ENCODE measurements at regions not wholly inside any gene's neighbourhood (a gene's known extent, or its start where the extent isn't known, plus 50 kb on each side); places are given as distances from the start of the nearest gene placed in this dataset.

DNA sequence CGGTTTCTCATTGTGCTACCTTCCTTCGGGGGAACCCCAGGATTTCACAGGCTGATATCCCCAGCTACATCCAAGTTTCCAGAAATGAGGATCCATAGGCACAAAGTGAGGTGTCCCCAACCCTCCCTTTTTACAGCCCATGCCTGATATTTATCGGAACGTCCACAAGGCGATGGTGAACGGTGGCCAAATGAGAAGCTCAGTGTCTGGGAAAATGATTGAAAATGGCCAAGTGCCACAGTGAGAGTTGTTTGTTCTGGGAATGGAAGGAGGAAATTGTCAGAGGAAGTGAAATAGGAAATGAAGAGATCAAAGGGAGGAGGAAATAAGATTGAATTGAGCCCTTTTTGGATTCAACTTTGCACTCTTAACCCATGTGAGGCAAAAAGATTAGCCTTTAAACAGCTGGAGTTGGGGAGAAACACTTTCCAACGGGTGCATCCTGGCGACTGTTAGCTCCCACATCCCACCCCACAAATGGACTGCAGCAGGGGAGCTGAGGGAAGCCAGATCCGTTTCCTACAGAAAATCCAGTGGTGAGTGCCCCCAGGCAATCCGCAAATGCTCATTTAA is 294.4 kb upstream of the IRX5 start:
- Histone ChIP-seq H3K27ac (replicated peaks) (no peak overlapping the region), H3K36me3 (no peaks in the 10 kb centered on the region), H3K27me3 (ENCODE audit: low read depth) (no peaks in the 10 kb centered on the region), H3K4me1 (no peaks in the 10 kb centered on the region), H3K9me3 (replicated peaks) (no peaks in the 10 kb centered on the region), H3K4me3 (no peak overlapping the region)
- DNase-seq, result no peak
- intact Hi-C loops (cut with micrococcal nuclease), result loop anchor here (5.0 kb wide), 1 partner anchor 749 kb away; no protein-coding TSS in a partner anchor
- TF ChIP-seq, protein P1, sequence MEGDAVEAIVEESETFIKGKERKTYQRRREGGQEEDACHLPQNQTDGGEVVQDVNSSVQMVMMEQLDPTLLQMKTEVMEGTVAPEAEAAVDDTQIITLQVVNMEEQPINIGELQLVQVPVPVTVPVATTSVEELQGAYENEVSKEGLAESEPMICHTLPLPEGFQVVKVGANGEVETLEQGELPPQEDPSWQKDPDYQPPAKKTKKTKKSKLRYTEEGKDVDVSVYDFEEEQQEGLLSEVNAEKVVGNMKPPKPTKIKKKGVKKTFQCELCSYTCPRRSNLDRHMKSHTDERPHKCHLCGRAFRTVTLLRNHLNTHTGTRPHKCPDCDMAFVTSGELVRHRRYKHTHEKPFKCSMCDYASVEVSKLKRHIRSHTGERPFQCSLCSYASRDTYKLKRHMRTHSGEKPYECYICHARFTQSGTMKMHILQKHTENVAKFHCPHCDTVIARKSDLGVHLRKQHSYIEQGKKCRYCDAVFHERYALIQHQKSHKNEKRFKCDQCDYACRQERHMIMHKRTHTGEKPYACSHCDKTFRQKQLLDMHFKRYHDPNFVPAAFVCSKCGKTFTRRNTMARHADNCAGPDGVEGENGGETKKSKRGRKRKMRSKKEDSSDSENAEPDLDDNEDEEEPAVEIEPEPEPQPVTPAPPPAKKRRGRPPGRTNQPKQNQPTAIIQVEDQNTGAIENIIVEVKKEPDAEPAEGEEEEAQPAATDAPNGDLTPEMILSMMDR (IDR thresholded peaks at IDR 0.05; ENCODE audit: borderline replicate concordance), result no peak

DNA sequence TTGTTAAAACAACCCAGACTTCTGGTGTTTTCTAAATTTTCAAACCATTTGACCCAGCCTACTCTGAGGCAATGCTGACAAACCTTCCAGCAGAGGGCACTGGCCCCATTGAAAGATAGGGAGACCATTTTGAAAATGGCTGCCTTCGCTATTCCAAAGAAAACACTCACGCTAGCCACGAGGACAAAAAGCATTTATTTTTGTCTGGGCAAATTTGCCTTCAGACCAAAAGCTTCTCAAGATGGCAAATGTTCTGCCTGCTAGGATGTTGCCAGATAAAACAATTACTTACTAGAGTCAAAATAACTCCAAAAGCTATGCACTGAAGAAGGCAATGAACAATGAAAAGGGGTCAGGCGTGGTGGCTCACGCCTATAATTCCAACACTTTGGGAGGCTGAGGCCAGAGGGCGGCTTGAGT is 296.7 kb upstream of the IRX5 start:
- no peak overlapping the region for H3K27ac ChIP-seq (replicated peaks)
- DNase-seq, result no peak
- intact Hi-C loops (cut with micrococcal nuclease), result no loop called here
- H3K4me1 ChIP-seq, result no peaks in the 10 kb centered on the region
- no peaks in the 10 kb centered on the region for H3K36me3 ChIP-seq
- no peak overlapping the region for H3K4me3 ChIP-seq
- TF ChIP-seq, protein P1 (IDR thresholded peaks at IDR 0.05; ENCODE audit: borderline replicate concordance), result peak; percentile 58
- H3K9me3 ChIP-seq (replicated peaks), result no peaks in the 10 kb centered on the region
- no peaks in the 10 kb centered on the region for H3K27me3 ChIP-seq (ENCODE audit: low read depth)

DNA sequence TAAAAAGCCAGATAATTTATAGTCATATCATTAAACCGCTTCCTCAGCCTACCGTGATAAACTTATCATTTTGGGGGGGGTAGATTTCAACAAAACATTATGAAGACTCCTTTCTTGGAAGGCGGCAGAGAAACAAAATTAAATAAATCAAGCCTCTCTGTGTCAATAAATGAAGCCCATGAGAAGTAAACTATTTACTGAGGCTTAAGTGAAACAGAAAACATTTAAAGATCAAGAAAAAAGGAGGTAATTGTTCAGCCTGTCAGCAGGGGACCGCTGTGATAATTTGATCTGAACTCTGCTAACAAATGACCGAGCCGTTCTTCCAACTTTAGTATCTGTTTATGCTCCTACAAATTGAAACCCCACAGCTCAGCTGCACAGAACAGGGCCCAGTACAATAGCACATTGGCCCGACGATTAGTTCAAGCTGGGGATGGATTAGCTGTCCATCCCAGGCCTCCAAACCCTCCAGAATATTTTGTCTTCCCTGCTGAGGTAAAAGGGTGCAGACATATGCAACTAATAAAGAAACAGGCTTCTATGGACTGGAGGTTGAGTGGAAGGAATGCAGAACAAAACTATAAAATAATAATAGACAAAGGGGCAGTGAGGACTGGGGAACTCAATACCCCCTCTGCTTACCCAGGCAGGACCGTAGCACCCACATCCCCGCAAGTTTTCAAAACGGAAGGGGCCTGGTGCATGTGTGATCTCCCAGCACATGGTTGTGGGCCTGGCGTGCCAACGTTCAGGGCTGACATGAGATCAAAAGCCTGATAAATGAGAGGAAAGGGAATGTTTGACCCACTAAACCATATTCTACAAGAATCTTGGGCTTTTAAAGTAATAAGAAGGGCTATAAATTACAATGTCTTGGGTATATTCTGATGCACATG is 298.1 kb upstream of the IRX5 start:
- no peak for DNase-seq
- intact Hi-C loops (cut with micrococcal nuclease), result no loop called here
- H3K27me3 ChIP-seq (ENCODE audit: low read depth), result no peaks in the 10 kb centered on the region
- H3K36me3 ChIP-seq, result no peaks in the 10 kb centered on the region
- H3K27ac ChIP-seq (replicated peaks), result no peak overlapping the region
- H3K4me3 ChIP-seq, result no peak overlapping the region
- H3K9me3 ChIP-seq (replicated peaks), result no peaks in the 10 kb centered on the region
- H3K4me1 ChIP-seq, result no peaks in the 10 kb centered on the region
- TF ChIP-seq, protein P1 (IDR thresholded peaks at IDR 0.05; ENCODE audit: borderline replicate concordance), result no peak

DNA sequence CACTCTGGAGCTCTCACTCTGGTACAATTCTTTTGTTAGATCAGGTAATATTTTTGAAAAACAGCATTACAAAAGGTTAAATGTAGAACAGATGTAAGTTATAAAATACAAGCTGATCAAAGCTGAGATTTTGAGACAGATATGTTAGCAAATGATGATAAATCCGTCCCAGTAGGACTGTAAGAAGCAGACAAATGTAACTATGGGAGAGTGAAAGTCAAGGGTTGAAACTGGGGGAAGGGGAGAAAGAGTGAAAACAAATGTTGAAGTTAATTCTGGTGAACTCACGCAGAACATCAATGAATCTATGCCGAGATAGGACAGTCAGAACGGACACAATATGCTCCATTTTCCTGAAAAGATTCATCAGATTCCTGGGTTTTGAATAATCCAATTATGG is 298.9 kb upstream of the IRX5 start:
- no peak for DNase-seq
- Histone ChIP-seq H3K36me3 (no peaks in the 10 kb centered on the region), H3K27ac (replicated peaks) (no peak overlapping the region), H3K4me1 (no peaks in the 10 kb centered on the region), H3K4me3 (no peak overlapping the region), H3K27me3 (ENCODE audit: low read depth) (no peaks in the 10 kb centered on the region), H3K9me3 (replicated peaks) (no peaks in the 10 kb centered on the region)
- TF ChIP-seq, protein P1 (IDR thresholded peaks at IDR 0.05; ENCODE audit: borderline replicate concordance), result no peak
- intact Hi-C loops (cut with micrococcal nuclease), result no loop called here

DNA sequence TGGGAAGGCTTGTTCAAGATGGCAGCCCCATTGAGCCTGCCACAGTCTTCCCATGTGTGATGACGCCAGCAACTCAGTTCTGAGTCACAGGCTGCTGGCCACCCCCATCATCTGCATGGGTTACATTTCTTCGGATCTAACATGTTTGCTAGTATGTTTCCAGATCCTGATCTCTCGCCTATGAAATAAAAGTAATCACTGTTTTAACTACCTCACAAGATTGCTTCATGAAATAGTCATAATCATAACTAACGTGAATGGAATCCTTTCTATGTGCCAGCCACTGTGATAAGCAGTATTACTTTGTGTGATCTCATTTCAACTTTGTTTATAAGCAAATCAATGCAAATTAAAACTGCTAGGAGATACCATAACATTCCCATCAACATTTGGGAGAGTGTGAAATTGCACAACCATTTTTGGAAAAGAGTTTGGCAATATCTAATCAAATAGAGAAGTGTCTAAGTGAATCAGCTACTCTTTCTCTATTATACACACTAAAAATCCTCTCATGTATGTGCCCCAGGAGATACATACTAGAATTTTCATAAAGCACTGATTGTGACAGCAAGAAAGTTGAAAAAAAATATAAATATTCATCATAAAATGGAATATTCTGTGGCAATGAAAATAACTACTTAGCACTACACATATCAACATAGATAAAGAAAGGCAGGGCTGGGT is 300.2 kb upstream of the IRX5 start:
- TF ChIP-seq, protein P1 (IDR thresholded peaks at IDR 0.05; ENCODE audit: borderline replicate concordance), result no peak
- no peaks in the 10 kb centered on the region for H3K27me3 ChIP-seq (ENCODE audit: low read depth)
- H3K36me3 ChIP-seq, result no peaks in the 10 kb centered on the region
- intact Hi-C loops (cut with micrococcal nuclease), result no loop called here
- no peaks in the 10 kb centered on the region for H3K4me1 ChIP-seq
- H3K27ac ChIP-seq (replicated peaks), result no peak overlapping the region
- H3K9me3 ChIP-seq (replicated peaks), result no peaks in the 10 kb centered on the region
- H3K4me3 ChIP-seq, result no peak overlapping the region
- no peak for DNase-seq
